Tibial artery (tissue), 4 donors: ENCODE measurements at regions not wholly inside any gene's neighbourhood (a gene's known extent, or its start where the extent isn't known, plus 50 kb on each side); places are given as distances from the start of the nearest gene placed in this dataset.

ENCODE experiments used
- DNase-seq, 2 donors: peaks; one replicate each; pipeline ENCODE4 v3.0.0-alpha.2; 2019
- H3K27ac ChIP-seq, 2 donors: fragments of 200-600 bp; sonication (generic) in 1 of 2; 1 replicate in 1 of 2; 2 replicates in 1 of 2; pipeline ENCODE4 v1.5.1; 2018 to 2019; ENCODE audit warnings: mild to moderate bottlenecking in 1 of 2
- H3K27me3 ChIP-seq, 2 donors: fragments of 200-600 bp; sonication (generic) in 1 of 2; one replicate each; pipeline versions ENCODE4 v1.5.1 to v1.6.0; 2016 to 2019
- H3K36me3 ChIP-seq, 3 donors: fragments of 200-600 bp; sonication (generic) in 2 of 3; one replicate each; pipeline ENCODE4 v1.5.1; 2016 to 2019; ENCODE audit warnings: mild to moderate bottlenecking in 2 of 3
- H3K4me1 ChIP-seq, 4 donors: fragments of 200-600 bp; sonication (generic) in 2 of 4; 1 replicate in 3 of 4; 2 replicates in 1 of 4; pipeline ENCODE4 v1.5.1; 2016 to 2019
- H3K4me3 ChIP-seq, 2 donors: fragments of 200-600 bp; sonication (generic) in 1 of 2; 1 replicate in 1 of 2; 2 replicates in 1 of 2; pipeline ENCODE4 v1.5.1; 2018 to 2019; ENCODE audit warnings: mild to moderate bottlenecking in 2 of 2
- H3K9me3 ChIP-seq, 3 donors: fragments of 200-600 bp; sonication (generic) in 1 of 3; one replicate each; pipeline ENCODE4 v1.5.1; 2016 to 2019
- intact Hi-C: fragments of 100-400 bp; cut with DNase I; formaldehyde crosslinking; loops from one replicate; pipeline ENCODE4 v1.15.0; 2023; ENCODE audit warnings: low total_unique reads
- TF ChIP-seq, protein P1 (sequence below), 2 experiments: fragments of 200-600 bp in 1 of 2; fragments of 450-650 bp in 1 of 2; IDR thresholded peaks; one replicate each; pipeline ENCODE4 v1.5.1; 2017 to 2019; ENCODE audit warnings: antibody characterized with exemption in 2 of 2, mild to moderate bottlenecking in 1 of 2, moderate library complexity in 1 of 2

GRCh38 chr2:8021921-8022320 is 659.9 kb upstream of the ID2 start:
- H3K4me1 ChIP-seq: no peaks in the 10 kb centered on the region
- TF ChIP-seq, protein P1, sequence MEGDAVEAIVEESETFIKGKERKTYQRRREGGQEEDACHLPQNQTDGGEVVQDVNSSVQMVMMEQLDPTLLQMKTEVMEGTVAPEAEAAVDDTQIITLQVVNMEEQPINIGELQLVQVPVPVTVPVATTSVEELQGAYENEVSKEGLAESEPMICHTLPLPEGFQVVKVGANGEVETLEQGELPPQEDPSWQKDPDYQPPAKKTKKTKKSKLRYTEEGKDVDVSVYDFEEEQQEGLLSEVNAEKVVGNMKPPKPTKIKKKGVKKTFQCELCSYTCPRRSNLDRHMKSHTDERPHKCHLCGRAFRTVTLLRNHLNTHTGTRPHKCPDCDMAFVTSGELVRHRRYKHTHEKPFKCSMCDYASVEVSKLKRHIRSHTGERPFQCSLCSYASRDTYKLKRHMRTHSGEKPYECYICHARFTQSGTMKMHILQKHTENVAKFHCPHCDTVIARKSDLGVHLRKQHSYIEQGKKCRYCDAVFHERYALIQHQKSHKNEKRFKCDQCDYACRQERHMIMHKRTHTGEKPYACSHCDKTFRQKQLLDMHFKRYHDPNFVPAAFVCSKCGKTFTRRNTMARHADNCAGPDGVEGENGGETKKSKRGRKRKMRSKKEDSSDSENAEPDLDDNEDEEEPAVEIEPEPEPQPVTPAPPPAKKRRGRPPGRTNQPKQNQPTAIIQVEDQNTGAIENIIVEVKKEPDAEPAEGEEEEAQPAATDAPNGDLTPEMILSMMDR (IDR thresholded peaks at IDR 0.05): no peak
- intact Hi-C loops: no loop called here
- H3K4me3 ChIP-seq: no peak overlapping the region
- DNase-seq: no peak
- no peak overlapping the region for H3K27ac ChIP-seq
- H3K9me3 ChIP-seq: no peaks in the 10 kb centered on the region
- H3K27me3 ChIP-seq: no peaks in the 10 kb centered on the region
- no peaks in the 10 kb centered on the region for H3K36me3 ChIP-seq

DNA sequence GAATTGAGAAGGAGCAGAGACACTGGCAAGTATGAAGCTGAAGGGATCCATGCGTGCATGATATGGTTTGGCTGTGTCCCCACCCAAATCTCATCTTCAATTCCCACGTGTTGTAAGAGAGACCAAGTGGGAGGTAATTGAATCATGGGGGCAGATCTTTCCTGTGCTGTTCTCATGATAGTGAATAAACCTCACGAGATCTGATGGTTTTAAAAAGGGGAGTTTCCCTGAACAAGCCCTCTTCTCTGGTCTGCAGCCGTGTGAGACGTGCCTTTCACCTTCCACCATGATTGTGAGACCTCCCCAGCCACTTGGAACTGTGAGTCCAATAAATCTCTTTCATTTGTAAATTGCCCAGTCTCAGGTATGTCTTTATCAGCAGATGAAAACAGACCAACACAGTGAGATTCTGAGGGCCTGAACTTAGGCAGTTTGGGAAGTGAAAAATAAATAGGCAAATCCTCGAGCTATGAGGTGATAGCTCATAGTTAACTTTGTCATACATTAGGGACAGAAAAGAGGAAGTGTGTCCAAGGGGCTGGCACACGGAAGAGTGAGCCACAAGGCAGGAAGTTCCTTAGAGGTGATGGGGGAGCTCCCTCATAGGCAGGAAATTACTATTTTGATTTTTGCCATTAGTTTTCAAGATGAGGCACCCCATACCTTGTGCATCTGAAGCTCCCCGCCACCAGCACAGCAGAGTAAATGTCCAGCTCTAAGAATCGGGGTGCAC is 658.8 kb upstream of the ID2 start:
- no peaks in the 10 kb centered on the region for H3K9me3 ChIP-seq
- H3K36me3 ChIP-seq: no peaks in the 10 kb centered on the region
- no peak overlapping the region for H3K27ac ChIP-seq
- H3K27me3 ChIP-seq: peaks cover 0 to 2% of the 10 kb centered on the region in 2 donors
- intact Hi-C loops: no loop called here
- TF ChIP-seq, protein P1 (IDR thresholded peaks at IDR 0.05): no peak
- no peak overlapping the region for H3K4me3 ChIP-seq
- no peaks in the 10 kb centered on the region for H3K4me1 ChIP-seq
- DNase-seq: no peak

DNA sequence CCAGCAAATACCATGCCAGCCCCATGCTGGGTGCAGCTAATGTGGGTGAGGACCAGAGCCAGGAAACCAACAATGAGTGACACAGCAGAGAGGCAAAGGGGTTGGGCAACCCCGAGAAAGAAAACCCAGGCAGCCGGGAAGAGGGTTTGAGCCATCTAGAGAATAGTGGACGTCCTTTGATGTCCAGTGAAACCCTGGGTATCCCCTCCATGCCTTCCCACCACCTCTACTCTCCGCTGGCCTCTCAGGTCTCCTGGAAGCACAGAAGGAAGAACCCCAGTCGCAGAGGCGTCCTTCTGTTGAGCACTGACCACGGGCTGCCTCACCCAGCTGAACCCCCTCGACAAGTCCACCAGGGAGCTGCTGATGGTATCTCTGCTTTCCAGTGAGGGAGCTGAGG is 657.4 kb upstream of the ID2 start:
- Histone ChIP-seq H3K4me3 (no peak overlapping the region), H3K27ac (no peak overlapping the region), H3K27me3 (peaks cover 0 to 2% of the 10 kb centered on the region in 2 donors), H3K36me3 (no peaks in the 10 kb centered on the region), H3K4me1 (no peaks in the 10 kb centered on the region), H3K9me3 (no peaks in the 10 kb centered on the region)
- TF ChIP-seq, protein P1 (IDR thresholded peaks at IDR 0.05): no peak
- intact Hi-C loops: no loop called here
- DNase-seq: no peak

DNA sequence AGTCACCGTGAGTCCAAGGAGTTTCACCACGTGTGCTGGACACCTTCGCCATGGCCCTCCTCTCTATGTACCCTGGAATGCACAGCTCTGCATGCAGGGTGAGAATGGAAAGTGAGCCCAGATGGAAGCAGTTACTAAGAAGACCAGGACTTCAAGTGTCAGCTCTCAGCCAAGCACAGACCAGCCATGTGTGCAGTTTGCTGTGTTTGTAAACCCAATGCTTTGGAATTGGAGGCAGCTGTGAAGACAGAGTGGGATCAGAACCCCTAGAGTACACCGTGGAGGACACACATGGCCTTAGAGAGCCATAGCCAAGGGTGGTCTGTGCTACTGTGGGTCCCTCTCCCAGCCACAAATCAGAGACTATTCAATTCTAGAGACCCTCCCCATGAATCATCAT is 655.5 kb upstream of the ID2 start:
- Histone ChIP-seq H3K27ac (no peak overlapping the region), H3K36me3 (no peaks in the 10 kb centered on the region), H3K4me1 (no peaks in the 10 kb centered on the region), H3K27me3 (peaks cover 0 to 2% of the 10 kb centered on the region in 2 donors), H3K4me3 (no peak overlapping the region), H3K9me3 (no peaks in the 10 kb centered on the region)
- TF ChIP-seq, protein P1 (IDR thresholded peaks at IDR 0.05): no peak
- DNase-seq: no peak
- intact Hi-C loops: no loop called here

DNA sequence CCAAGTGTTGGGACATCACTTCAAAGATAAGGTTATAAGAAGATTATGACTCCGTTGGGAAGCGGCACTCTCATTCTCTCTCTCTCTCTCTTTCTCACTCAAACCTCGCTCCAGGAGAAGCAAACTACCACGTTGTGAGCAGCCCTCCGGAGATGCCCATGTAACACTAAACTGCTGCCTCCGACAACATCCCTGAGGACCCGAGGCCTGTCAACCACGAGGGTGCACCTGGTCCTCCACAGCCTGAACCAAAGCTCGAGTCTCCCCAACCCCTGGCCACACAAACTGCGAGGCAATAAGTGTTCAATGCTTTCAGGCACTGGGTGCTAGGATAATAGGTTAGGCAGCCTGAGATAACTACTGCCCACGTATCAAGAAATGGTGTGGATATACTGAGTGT is 654.5 kb upstream of the ID2 start:
- intact Hi-C loops: no loop called here
- Histone ChIP-seq H3K4me3 (no peak overlapping the region), H3K36me3 (no peaks in the 10 kb centered on the region), H3K27ac (no peak overlapping the region), H3K4me1 (no peaks in the 10 kb centered on the region), H3K27me3 (peaks cover 0 to 2% of the 10 kb centered on the region in 2 donors), H3K9me3 (no peaks in the 10 kb centered on the region)
- TF ChIP-seq, protein P1 (IDR thresholded peaks at IDR 0.05): no peak
- no peak for DNase-seq
